GM12864 (cell line): ENCODE measurements at regions not wholly inside any gene's neighbourhood (a gene's known extent, or its start where the extent isn't known, plus 50 kb on each side); places are given as distances from the start of the nearest gene placed in this dataset.

ENCODE experiments used
- DNase-seq: peaks from one replicate; pipeline ENCODE4 v3.0.0-alpha.2; 2011; ENCODE audit warnings: low read depth
- H3K4me3 ChIP-seq: 2 replicates; pipeline ENCODE4 v1.5.1; 2011; ENCODE audit warnings: mild to moderate bottlenecking, low read depth, low read length, control low read depth
- TF ChIP-seq, protein P1 (sequence below): IDR thresholded peaks from 2 replicates; pipeline ENCODE4 v1.5.1; 2011; ENCODE audit warnings: low read depth, mild to moderate bottlenecking, moderate library complexity, low read length, control low read depth, inconsistent platforms; ENCODE audit errors: missing control alignments

DNA sequence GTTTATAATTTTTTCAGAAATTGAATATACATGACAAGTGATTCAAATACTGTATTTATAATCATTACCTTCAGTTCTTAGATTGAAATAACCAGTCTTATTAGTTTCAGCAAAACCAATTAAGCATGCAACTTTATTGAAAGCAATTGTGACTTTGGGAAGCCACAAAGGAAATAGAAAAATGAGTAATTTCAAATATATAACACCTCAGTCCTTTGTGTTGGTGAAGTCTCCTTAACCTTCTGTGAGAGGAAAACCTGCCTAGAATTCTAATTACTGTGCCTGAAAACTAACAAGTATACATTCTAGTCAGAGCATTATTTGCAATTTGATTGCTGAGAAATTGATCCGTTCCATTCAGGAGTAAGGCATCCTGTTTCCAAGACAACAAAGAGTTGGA is 95.8 kb downstream of the S1PR1 start:
- DNase-seq, result no peak
- TF ChIP-seq, protein P1, sequence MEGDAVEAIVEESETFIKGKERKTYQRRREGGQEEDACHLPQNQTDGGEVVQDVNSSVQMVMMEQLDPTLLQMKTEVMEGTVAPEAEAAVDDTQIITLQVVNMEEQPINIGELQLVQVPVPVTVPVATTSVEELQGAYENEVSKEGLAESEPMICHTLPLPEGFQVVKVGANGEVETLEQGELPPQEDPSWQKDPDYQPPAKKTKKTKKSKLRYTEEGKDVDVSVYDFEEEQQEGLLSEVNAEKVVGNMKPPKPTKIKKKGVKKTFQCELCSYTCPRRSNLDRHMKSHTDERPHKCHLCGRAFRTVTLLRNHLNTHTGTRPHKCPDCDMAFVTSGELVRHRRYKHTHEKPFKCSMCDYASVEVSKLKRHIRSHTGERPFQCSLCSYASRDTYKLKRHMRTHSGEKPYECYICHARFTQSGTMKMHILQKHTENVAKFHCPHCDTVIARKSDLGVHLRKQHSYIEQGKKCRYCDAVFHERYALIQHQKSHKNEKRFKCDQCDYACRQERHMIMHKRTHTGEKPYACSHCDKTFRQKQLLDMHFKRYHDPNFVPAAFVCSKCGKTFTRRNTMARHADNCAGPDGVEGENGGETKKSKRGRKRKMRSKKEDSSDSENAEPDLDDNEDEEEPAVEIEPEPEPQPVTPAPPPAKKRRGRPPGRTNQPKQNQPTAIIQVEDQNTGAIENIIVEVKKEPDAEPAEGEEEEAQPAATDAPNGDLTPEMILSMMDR, result no peak
- H3K4me3 ChIP-seq, result no peak overlapping the region

- TF ChIP-seq, protein P1, result no peak
Measured at GRCh38 chr1:101333186-101333585, 96.4 kb downstream of the S1PR1 start.

GRCh38 chr1:101337968-101338367 is 101.1 kb downstream of the S1PR1 start:
- no peak overlapping the region for H3K4me3 ChIP-seq
- TF ChIP-seq, protein P1, result no peak
- DNase-seq, result no peak

More at GRCh38 chr1:101333186-101333585, 96.4 kb downstream of the S1PR1 start:
- no peak for DNase-seq
- H3K4me3 ChIP-seq, result no peak overlapping the region

GRCh38 chr1:101338714-101339430 is 102.1 kb downstream of the S1PR1 start:
- no peak for DNase-seq
- H3K4me3 ChIP-seq, result no peak overlapping the region
- TF ChIP-seq, protein P1, result no peak

DNA sequence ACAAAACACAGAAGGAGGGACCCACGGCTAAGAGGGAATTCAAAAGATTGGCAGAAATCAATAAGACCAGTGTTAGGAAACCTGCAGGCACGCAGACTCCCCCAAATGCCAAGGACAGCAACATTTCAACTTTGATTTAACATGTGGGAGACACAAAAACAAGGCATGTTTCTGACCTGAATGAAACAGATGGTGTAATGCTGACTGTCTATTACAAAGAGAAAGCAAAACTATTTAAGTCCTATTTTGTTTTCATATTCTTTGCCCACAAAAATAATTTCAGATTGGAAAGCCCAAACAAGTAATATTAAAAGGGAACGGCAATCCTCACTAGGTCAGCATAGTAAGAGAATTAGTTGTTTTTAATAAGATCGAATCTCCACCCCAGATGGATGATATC is 107.9 kb downstream of the S1PR1 start:
- DNase-seq, result no peak
- TF ChIP-seq, protein P1, result no peak
- H3K4me3 ChIP-seq, result peak overlapping the region; percentile 21; the same call in 1 of the 2 replicates

DNA sequence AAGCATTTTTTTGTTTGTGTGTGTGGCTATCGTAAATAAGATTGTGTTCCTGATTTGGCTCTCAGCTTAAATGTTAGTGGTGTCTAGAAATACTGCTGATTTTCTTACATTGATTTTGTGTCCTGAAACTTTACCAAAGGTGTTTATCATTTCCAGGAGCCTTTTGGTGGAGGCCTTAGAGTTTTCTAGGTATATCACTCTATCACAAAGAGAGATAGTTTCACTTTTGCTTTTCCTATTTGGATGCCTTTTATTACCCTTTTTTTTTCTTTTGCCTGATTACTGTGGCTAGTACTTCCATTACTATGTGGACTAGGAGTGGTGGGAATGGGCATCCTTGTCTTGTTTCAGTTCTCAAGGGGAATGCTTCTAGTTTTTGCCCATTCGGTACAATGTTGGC is 109.6 kb downstream of the S1PR1 start:
- DNase-seq, result no peak
- H3K4me3 ChIP-seq, result no peak overlapping the region
- TF ChIP-seq, protein P1, result no peak

- DNase-seq, result no peak
- no peak overlapping the region for H3K4me3 ChIP-seq
- TF ChIP-seq, protein P1, result no peak
Measured at GRCh38 chr1:101356013-101356412, 119.2 kb downstream of the S1PR1 start.
